ENCODE measurements at regions not wholly inside any gene's neighbourhood (a gene's known extent, or its start where the extent isn't known, plus 50 kb on each side); places are given as distances from the start of the nearest gene placed in this dataset.

DNA sequence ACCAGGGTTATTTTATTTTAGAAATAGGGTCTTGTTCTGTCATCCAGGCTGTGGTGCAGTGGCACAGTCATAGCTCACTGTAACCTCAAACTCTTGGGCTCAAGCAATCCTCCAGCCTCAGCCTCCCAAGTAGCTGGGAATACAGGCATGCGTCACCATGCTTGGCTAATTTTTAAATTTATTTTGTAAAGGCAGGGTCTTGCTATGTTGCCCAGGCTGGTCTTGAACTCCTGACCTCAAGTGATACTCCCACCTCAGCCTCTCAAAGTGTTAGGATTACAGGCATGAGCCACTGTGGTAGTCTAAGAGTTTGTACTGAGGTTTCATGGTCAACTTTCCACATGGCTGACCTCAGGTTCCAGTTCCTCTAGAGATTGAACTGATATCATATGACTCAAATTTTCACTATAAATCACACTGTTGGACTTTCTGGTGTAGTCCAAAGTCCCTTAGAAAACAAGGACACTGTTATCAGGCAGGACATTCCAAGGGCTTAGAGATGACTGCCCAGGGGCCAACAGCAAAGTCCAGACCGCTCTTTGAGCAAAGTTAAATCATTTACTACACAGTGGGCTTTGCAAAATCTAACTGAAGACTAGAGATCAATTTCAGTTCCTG is 82.0 kb upstream of the MEX3C start:
- Histone ChIP-seq H3K4me1 (ENCODE audit: insufficient read depth) (no peaks in the 10 kb centered on the region), H3K4me3 (no peak overlapping the region), H3K36me3 (no peaks in the 10 kb centered on the region), H3K9me3 (no peaks in the 10 kb centered on the region), H3K27ac (no peak overlapping the region), H3K27me3 (no peaks in the 10 kb centered on the region)
- no peak for DNase-seq
- WGBS, 3 donors = 90 to 100% (median 95%) methylated on average over 2 of the region's 2 CpGs
- TF ChIP-seq CTCF (IDR thresholded peaks at IDR 0.05) (no peak), EP300 (IDR thresholded peaks at IDR 0.05) (no peak), POLR2A (IDR thresholded peaks at IDR 0.05) (no peak)
- intact Hi-C loops (cut with DNase I) = no loop called here

DNA sequence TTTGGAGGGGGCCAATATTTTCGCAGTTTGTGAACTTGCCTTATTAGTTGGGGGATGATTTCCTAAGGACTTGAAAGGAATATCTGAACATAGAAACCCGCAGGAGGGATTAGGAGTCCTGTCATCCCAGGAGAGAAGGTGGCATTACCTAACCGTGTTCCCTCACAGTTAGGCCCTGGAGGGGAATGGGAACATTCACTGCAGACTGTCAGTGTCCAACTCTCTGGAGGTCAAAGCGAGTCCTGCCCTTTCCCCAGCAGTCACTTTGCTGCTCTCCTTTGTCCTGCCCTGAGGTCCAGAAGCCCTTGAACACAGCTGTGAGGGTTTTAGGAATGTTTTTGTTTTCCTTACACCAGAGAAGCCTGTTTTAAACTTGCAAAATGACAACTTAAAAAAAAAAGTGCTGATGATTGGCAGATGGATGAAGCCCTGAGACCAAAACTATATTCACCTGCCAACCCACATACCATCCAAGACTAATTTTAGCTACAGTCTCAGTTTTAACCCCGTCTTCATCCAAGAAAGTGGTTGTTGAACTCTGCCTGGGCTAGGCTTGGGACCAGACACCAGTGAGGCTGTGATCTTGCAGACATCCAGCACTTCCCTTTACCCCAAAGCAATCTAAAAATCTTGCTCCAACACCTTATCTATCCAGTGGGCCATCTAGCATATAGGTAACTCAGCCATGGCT is 90.5 kb upstream of the MEX3C start:
- 43 to 77% (median 54%) methylated on average over 5 of the region's 5 CpGs for WGBS, 3 donors
- DNase-seq = no peak
- H3K4me3 ChIP-seq = no peak overlapping the region
- intact Hi-C loops (cut with DNase I) = no loop called here
- H3K27me3 ChIP-seq = no peaks in the 10 kb centered on the region
- no peaks in the 10 kb centered on the region for H3K36me3 ChIP-seq
- H3K9me3 ChIP-seq = no peaks in the 10 kb centered on the region
- H3K4me1 ChIP-seq (ENCODE audit: insufficient read depth) = no peaks in the 10 kb centered on the region
- TF ChIP-seq EP300 (IDR thresholded peaks at IDR 0.05) (no peak), POLR2A (IDR thresholded peaks at IDR 0.05) (no peak), CTCF (IDR thresholded peaks at IDR 0.05) (no peak)
- H3K27ac ChIP-seq = no peak overlapping the region

GRCh38 chr18:51288582-51288981 is 91.1 kb upstream of the MEX3C start:
- Histone ChIP-seq H3K27ac (no peak overlapping the region), H3K9me3 (no peaks in the 10 kb centered on the region), H3K36me3 (no peaks in the 10 kb centered on the region), H3K27me3 (no peaks in the 10 kb centered on the region), H3K4me1 (ENCODE audit: insufficient read depth) (no peaks in the 10 kb centered on the region), H3K4me3 (no peak overlapping the region)
- 47 to 74% (median 55%) methylated on average over 3 of the region's 3 CpGs for WGBS, 3 donors
- no peak for TF ChIP-seq EP300 (IDR thresholded peaks at IDR 0.05)
- TF ChIP-seq POLR2A (IDR thresholded peaks at IDR 0.05) = no peak
- no peak for TF ChIP-seq CTCF (IDR thresholded peaks at IDR 0.05)
- no peak for DNase-seq
- intact Hi-C loops (cut with DNase I) = no loop called here

DNA sequence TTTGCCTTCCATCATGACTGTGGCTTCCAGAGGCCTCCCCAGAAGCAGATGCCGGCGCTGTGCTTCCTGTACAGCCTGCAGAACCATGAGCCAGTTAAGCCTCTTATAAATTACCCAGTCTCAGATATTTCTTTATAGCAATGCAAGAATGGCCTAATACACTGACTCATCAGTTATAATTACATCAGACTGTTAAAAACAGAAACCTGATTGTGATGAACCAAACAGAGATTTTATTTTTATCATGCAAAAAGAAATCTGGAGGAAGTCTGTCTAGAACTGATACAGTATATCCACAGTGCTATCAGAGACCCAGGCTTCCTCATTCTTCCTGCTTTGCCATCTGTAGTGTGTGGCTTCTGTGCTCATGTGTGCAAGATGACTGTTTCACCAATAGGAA is 93.4 kb upstream of the MEX3C start:
- no peak for DNase-seq
- no peak for TF ChIP-seq EP300 (IDR thresholded peaks at IDR 0.05)
- no peak for TF ChIP-seq POLR2A (IDR thresholded peaks at IDR 0.05)
- TF ChIP-seq CTCF (IDR thresholded peaks at IDR 0.05) = no peak
- H3K36me3 ChIP-seq = no peaks in the 10 kb centered on the region
- WGBS, 3 donors = 86 to 89% (median 88%) methylated on average over 2 of the region's 2 CpGs
- no peak overlapping the region for H3K27ac ChIP-seq
- intact Hi-C loops (cut with DNase I) = no loop called here
- no peaks in the 10 kb centered on the region for H3K27me3 ChIP-seq
- no peaks in the 10 kb centered on the region for H3K4me1 ChIP-seq (ENCODE audit: insufficient read depth)
- no peak overlapping the region for H3K4me3 ChIP-seq
- H3K9me3 ChIP-seq = no peaks in the 10 kb centered on the region

Data from ovary (tissue), 7 donors.